ENCODE measurements at regions not wholly inside any gene's neighbourhood (a gene's known extent, or its start where the extent isn't known, plus 50 kb on each side); places are given as distances from the start of the nearest gene placed in this dataset.

GRCh38 chr18:45328296-45328695 is 287.0 kb upstream of the SLC14A2 start:
- H3K27me3 ChIP-seq, result no peaks in the 10 kb centered on the region
- no peak overlapping the region for H3K27ac ChIP-seq
- peaks cover 10% of the 10 kb centered on the region for H3K4me1 ChIP-seq (ENCODE audit: insufficient read depth)
- no peaks in the 10 kb centered on the region for H3K9me3 ChIP-seq
- no peak for TF ChIP-seq EP300 (IDR thresholded peaks at IDR 0.05)
- no peak for TF ChIP-seq CTCF (IDR thresholded peaks at IDR 0.05)
- no peak for TF ChIP-seq POLR2A (IDR thresholded peaks at IDR 0.05)
- H3K36me3 ChIP-seq, result no peaks in the 10 kb centered on the region
- no peak overlapping the region for H3K4me3 ChIP-seq
- no peak for DNase-seq
- intact Hi-C loops (cut with DNase I), result no loop called here
- 69 to 83% (median 76%) methylated on average over 2 of the region's 2 CpGs for WGBS, 3 donors

GRCh38 chr18:45328811-45329210 is 286.5 kb upstream of the SLC14A2 start:
- no peak overlapping the region for H3K4me3 ChIP-seq
- H3K27me3 ChIP-seq, result no peaks in the 10 kb centered on the region
- WGBS, 3 donors, result 6 to 11% (median 8%) methylated on average over 6 of the region's 6 CpGs
- no peak for DNase-seq
- intact Hi-C loops (cut with DNase I), result no loop called here
- H3K36me3 ChIP-seq, result no peaks in the 10 kb centered on the region
- TF ChIP-seq EP300 (IDR thresholded peaks at IDR 0.05), result no peak
- no peak for TF ChIP-seq CTCF (IDR thresholded peaks at IDR 0.05)
- no peak for TF ChIP-seq POLR2A (IDR thresholded peaks at IDR 0.05)
- no peak overlapping the region for H3K27ac ChIP-seq
- no peaks in the 10 kb centered on the region for H3K9me3 ChIP-seq
- H3K4me1 ChIP-seq (ENCODE audit: insufficient read depth), result peaks cover 10% of the 10 kb centered on the region

GRCh38 chr18:45329316-45329715 is 286.0 kb upstream of the SLC14A2 start:
- intact Hi-C loops (cut with DNase I), result no loop called here

GRCh38 chr18:45330170-45330594 is 285.1 kb upstream of the SLC14A2 start:
- no peaks in the 10 kb centered on the region for H3K36me3 ChIP-seq
- intact Hi-C loops (cut with DNase I), result no loop called here
- TF ChIP-seq EP300 (IDR thresholded peaks at IDR 0.05) (no peak), CTCF (IDR thresholded peaks at IDR 0.05) (no peak), POLR2A (IDR thresholded peaks at IDR 0.05) (no peak)
- no peaks in the 10 kb centered on the region for H3K9me3 ChIP-seq
- no peaks in the 10 kb centered on the region for H3K27me3 ChIP-seq
- peaks cover 6% of the 10 kb centered on the region for H3K4me1 ChIP-seq (ENCODE audit: insufficient read depth)
- H3K4me3 ChIP-seq, result no peak overlapping the region
- no peak overlapping the region for H3K27ac ChIP-seq
- 34 to 40% (median 36%) methylated on average over 2 of the region's 2 CpGs for WGBS, 3 donors
- DNase-seq, result no peak

More at GRCh38 chr18:45329316-45329715, 286.0 kb upstream of the SLC14A2 start:
- TF ChIP-seq POLR2A (IDR thresholded peaks at IDR 0.05) (no peak), CTCF (IDR thresholded peaks at IDR 0.05) (no peak), EP300 (IDR thresholded peaks at IDR 0.05) (no peak)
- no peaks in the 10 kb centered on the region for H3K9me3 ChIP-seq
- H3K4me1 ChIP-seq (ENCODE audit: insufficient read depth), result peaks cover 9% of the 10 kb centered on the region
- DNase-seq, result no peak
- H3K4me3 ChIP-seq, result no peak overlapping the region
- H3K27me3 ChIP-seq, result no peaks in the 10 kb centered on the region
- no peaks in the 10 kb centered on the region for H3K36me3 ChIP-seq
- H3K27ac ChIP-seq, result no peak overlapping the region

GRCh38 chr18:45332871-45333270 is 282.4 kb upstream of the SLC14A2 start:
- TF ChIP-seq CTCF (IDR thresholded peaks at IDR 0.05), result no peak
- TF ChIP-seq EP300 (IDR thresholded peaks at IDR 0.05), result no peak
- no peak for TF ChIP-seq POLR2A (IDR thresholded peaks at IDR 0.05)
- DNase-seq, result no peak
- H3K36me3 ChIP-seq, result no peaks in the 10 kb centered on the region
- WGBS, 3 donors, result 68 to 80% (median 78%) methylated on average over 1 of the region's 1 CpG
- peaks cover 6% of the 10 kb centered on the region for H3K4me1 ChIP-seq (ENCODE audit: insufficient read depth)
- intact Hi-C loops (cut with DNase I), result no loop called here
- no peak overlapping the region for H3K27ac ChIP-seq
- H3K4me3 ChIP-seq, result no peak overlapping the region
- H3K9me3 ChIP-seq, result no peaks in the 10 kb centered on the region
- no peaks in the 10 kb centered on the region for H3K27me3 ChIP-seq

All from ovary (tissue), 7 donors.